ENCODE measurements at regions not wholly inside any gene's neighbourhood (a gene's known extent, or its start where the extent isn't known, plus 50 kb on each side); places are given as distances from the start of the nearest gene placed in this dataset.

DNA sequence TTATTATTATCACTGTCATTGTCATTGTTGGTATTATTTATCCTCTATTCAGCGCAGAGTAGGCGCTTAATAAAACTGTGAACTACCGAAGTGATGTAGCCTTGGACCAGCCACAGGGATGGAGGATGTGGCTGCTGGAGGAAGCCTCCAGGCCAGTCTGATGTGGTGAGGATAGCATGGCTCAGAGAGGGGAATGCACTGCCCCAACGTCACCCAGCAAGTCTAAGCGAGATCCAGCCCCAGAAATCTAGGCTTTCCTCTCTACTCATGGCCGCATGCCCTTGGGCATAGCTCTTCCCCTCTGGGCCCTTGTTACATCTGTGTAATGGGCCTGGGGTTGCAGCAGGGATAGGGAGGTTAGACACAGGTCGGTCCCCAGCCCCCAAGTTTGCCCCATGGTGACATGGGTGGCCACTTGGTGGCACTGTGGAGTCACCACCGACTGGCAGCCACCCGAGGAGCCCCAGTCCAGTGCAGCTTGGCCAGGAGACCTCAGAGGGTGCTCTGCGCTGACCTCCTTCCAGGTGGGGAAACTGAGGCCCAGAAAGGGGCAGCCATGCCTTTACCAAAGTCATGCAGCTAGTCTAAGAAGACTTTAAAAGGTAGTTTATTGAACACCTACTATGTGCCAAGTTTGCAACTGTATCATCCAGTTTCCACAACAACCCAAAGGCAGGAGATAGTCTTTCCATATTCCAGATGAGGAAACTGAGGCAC lies 395.7 kb downstream of the MN1 start:
- Histone ChIP-seq H3K36me3 (ENCODE audit: control insufficient read depth in 2 of 4, insufficient read depth in 4 of 4, low read length in 3 of 4) (no peaks in the 10 kb centered on the region), H4K5ac (ENCODE audit: insufficient read length, low read depth, low read length) (no peak overlapping the region), H3K79me1 (ENCODE audit: low read depth, low read length) (no peaks in the 10 kb centered on the region), H2BK120ac (replicated peaks; ENCODE audit: low read depth, low read length) (no peak overlapping the region), H3K79me2 (ENCODE audit: control insufficient read depth in 1 of 2, insufficient read depth in 2 of 2, low read length in 2 of 2) (no peaks in the 10 kb centered on the region), H3K9ac (replicated peaks in 1 of 4; ENCODE audit: extremely low read depth in 1 of 4, low read depth in 3 of 4, low read length in 3 of 4) (no peak overlapping the region), H3K4me2 (ENCODE audit: insufficient read depth in 1 of 2, low read depth in 2 of 2, low read length in 2 of 2) (no peak overlapping the region), H3K4me3 (ENCODE audit: extremely low read depth in 1 of 4, insufficient read depth in 2 of 4, low read depth in 3 of 4, low read length in 4 of 4) (no peak overlapping the region), H3K9me3 (ENCODE audit: insufficient read depth in 2 of 2, low read depth in 1 of 2, low read length in 1 of 2) (no peaks in the 10 kb centered on the region), H4K20me1 (replicated peaks in 1 of 2; ENCODE audit: control insufficient read depth in 1 of 2, insufficient read depth in 2 of 2, low read length in 2 of 2) (no peaks in the 10 kb centered on the region), H3K14ac (ENCODE audit: insufficient read length) (no peak overlapping the region), H3K27me3 (replicated peaks in 1 of 4; ENCODE audit: control insufficient read depth in 3 of 4, extremely low read depth in 1 of 4, insufficient read depth in 3 of 4, low read length in 3 of 4) (no peaks in the 10 kb centered on the region), H3K23me2 (ENCODE audit: low read depth, low read length) (no peaks in the 10 kb centered on the region), H3K18ac (ENCODE audit: extremely low read depth, low read length) (no peak overlapping the region), H3K23ac (ENCODE audit: insufficient read length) (no peak overlapping the region), H3K27ac (ENCODE audit: low read depth, low read length) (no peak overlapping the region), H3K56ac (replicated peaks; ENCODE audit: insufficient read length, low read depth, low read length) (no peak overlapping the region), H2AK5ac (ENCODE audit: low read depth, low read length) (no peak overlapping the region), H4K91ac (replicated peaks; ENCODE audit: insufficient read length, low read length) (no peak overlapping the region), H2AFZ (ENCODE audit: low read length) (no peak overlapping the region), H2BK15ac (ENCODE audit: low read length) (no peak overlapping the region), H2BK12ac (ENCODE audit: low read depth, low read length) (no peak overlapping the region), H3K4me1 (replicated peaks in 1 of 4; ENCODE audit: control insufficient read depth in 3 of 4, insufficient read depth in 4 of 4, low read length in 3 of 4) (peaks cover 0 to 4% (median 1%) of the 10 kb centered on the region in 4 experiments; a peak in 4 of 7 replicates), H2BK5ac (ENCODE audit: low read depth, low read length) (no peak overlapping the region), H4K8ac (ENCODE audit: extremely low read depth, insufficient read depth, low read length) (no peak overlapping the region), H2BK20ac (ENCODE audit: low read length) (no peak overlapping the region), H3K4ac (replicated peaks; ENCODE audit: insufficient read length, low read depth, low read length) (no peak overlapping the region)
- 56% methylated on average over 10 of the region's 10 CpGs; no CpG with 5 or more reads in 1 of the 2 experiments for WGBS, 2 experiments (ENCODE audit: extremely low coverage in 1 of 2, insufficient coverage in 1 of 2, insufficient read length in 1 of 2, insufficient replicate concordance in 2 of 2, low coverage in 1 of 2, low lambda C conversion rate in 2 of 2, missing lambda C conversion rate in 1 of 2)
- ChIA-PET CTCF (ENCODE audit: partially characterized antibody) (interaction anchor here (0.7 to 3.3 kb wide), 40 partner anchors 9 to 576 kb away, joined by 3 to 15 read pairs (median 4); no protein-coding TSS in a partner anchor), POLR2A (ENCODE audit: partially characterized antibody) (no interaction called here)
- FAIRE-seq (peak; percentile 70), DNase-seq (ENCODE audit: low read depth in 1 of 2, low spot score in 2 of 2) (peak; percentile 25 to 89)
- TF ChIP-seq YY1 (IDR thresholded peaks at IDR 0.05; ENCODE audit: low read depth, low read length) (0 out of 2 replicates have a peak, but pooled peaks have one; percentile 55), TEAD4 (IDR thresholded peaks at IDR 0.05; ENCODE audit: low read depth, low read length) (no peak), RAD21 (IDR thresholded peaks at IDR 0.05 in 1 of 2, conservative IDR thresholded peaks at IDR 0.05 in 1 of 2; ENCODE audit: low read depth in 2 of 2, low read length in 2 of 2) (peak; percentile 94 to 97), CTCF (IDR thresholded peaks at IDR 0.05; ENCODE audit: control extremely low read depth in 1 of 3, insufficient read depth in 1 of 3, low read depth in 1 of 3, low read length in 3 of 3) (peak; percentile 89 to 95 (median 90)), SAP30 (IDR thresholded peaks at IDR 0.05; ENCODE audit: insufficient read depth, insufficient replicate concordance, low read length) (no peak), MAX (IDR thresholded peaks at IDR 0.05) (peak; percentile 41; the same call in 1 of the 2 replicates), CREB1 (IDR thresholded peaks at IDR 0.05) (peak; percentile 15; the same call in 1 of the 2 replicates), POLR2A (IDR thresholded peaks at IDR 0.05; ENCODE audit: control extremely low read depth in 1 of 2, low read depth in 2 of 2, low read length in 2 of 2) (no peak), TAF7 (optimal IDR thresholded peaks at IDR 0.05; ENCODE audit: borderline replicate concordance, low read depth, low read length) (peak; percentile 29)

All from H1 (cell line).